GM19035 (cell line): ENCODE measurements at regions not wholly inside any gene's neighbourhood (a gene's known extent, or its start where the extent isn't known, plus 50 kb on each side); places are given as distances from the start of the nearest gene placed in this dataset.

ENCODE experiments used
- ATAC-seq: cut with Tn5 transposase; IDR thresholded peaks from one replicate; pipeline ENCODE4 v1.9.1; 2021; ENCODE audit not compliant: unreplicated experiment

DNA sequence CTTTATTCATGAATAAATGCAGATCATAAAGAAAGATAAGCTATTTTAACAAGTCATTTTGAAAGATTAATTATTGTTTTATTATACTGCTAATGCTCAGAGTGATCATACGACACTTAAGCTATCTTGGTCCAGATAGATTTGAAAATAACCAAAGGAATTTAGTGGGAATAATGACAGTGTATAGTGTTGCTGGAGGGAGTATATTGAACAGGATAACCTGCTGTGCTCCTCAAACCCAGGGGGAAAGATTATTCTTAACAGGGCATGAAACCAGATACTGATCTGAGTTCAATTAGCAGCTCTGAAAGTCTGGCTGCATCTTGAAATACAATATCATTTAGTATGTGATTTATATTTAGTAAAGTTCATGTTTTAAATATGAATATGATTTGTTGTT lies 216.3 kb upstream of the ITGA4 start:
- ATAC-seq: no peak

DNA sequence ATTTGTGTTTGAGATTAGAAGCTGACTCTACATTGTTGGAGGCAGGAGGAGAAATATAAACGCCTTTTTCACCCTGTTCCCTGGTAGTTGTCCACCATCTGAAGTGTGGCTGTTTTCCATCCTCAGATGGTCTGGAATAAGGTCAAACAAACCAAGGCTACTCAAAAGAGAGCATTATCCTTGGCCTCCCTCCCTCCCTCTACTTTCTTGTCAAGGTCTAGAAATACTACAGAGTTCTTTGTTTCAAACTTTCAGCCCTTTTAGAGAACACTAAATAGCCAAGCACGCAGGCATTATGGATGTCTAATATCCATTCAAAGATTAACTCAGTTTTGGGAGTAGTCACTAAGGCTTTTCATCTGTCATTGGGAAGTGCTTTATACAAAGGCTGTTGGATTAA lies 215.8 kb upstream of the ITGA4 start:
- ATAC-seq: no peak

DNA sequence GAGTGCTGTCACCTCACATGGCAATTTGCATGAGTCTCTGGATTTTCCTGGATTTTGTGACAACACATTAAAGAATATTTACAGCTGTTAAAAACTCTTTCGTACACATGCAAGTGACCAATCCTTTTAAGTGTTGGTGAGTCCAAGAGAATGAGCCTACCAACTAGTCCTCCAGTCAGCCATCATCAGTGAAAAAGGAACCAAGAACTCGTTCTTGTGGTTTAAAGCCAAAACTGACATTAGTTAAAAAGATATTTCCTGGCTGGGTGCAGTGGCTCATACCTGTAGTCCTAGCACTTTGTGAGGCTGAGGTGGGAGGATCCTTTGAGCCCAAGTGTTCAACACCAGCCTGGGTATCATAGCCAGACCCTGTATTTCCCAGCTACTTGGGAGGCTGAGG lies 215.4 kb upstream of the ITGA4 start:
- no peak for ATAC-seq

DNA sequence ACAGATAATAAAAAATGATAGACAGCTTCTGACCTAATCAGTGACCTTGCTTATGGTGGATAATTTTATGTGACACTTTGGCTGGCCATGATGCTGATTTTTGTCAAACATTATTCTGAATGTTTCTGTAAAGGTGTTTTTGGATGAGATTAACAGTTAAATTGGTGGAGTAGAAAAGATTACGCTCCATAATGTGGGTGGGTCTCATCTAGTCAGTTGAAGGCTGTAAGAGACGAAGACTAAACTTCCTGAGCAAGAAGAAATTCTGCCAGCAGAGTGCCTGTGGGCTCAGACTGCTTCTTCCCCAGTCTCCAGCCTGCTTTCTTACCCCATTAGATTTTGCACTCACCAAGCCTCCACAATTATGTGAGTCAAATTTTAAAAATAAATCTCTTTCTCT lies 214.9 kb upstream of the ITGA4 start:
- ATAC-seq: no peak

DNA sequence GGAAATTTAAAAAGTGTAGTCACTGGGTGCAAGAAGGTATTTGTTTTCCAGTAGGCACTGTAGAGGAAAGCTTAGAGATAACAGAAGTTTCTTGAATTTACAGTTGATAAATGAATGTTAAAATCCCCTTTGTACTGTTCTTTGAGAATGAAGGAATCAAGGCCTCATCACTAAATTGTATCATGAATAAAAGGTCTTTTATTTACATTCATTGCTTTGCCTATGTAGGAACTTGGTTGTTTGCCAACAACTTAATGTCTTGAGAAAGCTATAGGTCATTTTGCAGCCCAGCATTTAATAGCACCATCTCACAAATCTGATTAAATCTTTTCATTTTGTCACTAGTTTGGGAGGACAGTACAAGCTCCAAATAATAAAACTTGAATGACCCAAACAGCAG lies 213.9 kb upstream of the ITGA4 start:
- no peak for ATAC-seq

DNA sequence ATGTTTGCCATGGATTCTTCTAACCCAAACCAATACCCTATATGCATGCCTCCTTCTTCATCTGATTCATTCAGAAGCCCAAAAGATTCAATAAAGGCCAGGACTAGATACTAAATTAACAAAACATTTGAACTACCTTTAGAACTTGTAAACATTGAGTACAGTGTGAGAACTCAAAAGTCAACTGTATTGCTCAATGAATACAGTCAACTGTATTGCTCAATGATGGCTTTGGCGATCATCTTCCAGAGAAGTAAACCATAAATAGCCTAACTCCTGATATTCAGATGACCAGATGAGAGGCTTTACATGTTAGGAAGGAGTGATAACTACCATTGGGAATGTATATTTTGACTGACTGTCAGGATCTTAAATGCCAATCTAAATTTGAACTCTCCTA lies 206.5 kb upstream of the ITGA4 start:
- no peak for ATAC-seq

DNA sequence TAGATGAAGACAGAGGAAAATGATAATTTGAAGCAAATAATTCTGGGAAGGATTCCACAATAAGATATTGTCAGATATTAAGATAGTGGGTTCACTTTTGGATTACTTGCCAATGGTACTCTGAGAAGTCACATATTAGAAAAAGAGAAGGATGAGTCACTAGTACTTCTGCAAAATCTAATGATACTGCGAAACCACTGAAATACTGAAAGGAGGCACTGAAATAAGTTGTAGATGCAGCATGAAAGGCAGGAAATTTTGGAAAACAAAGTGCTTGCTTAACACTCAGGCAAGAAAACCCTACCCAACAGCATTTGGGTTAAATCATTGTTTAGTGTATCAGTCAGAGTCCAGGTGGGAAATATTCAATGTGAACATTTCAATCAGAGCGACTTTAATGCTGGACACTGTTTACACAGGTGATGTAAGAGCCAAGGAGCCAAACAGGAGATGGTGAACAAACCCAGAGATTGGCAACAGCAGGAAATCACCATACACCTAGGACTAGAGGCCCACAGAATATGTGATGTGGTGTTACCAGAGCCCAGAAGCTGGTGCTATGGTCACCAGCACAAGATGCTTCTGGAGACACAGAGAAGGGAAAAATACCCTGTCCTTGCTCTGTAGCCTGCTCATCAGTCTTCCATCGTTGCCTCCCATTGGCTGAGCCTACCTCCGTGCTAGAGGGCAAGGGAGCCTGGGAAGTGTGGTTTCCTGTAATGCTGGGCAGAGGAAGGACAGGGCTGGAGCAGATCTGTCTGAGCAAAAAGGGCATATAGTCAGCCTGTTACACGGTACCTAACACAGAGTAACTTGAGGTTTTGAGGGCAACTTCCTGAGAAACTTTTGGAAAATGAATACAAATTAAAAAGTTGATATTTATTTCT lies 204.7 kb upstream of the ITGA4 start:
- no peak for ATAC-seq

DNA sequence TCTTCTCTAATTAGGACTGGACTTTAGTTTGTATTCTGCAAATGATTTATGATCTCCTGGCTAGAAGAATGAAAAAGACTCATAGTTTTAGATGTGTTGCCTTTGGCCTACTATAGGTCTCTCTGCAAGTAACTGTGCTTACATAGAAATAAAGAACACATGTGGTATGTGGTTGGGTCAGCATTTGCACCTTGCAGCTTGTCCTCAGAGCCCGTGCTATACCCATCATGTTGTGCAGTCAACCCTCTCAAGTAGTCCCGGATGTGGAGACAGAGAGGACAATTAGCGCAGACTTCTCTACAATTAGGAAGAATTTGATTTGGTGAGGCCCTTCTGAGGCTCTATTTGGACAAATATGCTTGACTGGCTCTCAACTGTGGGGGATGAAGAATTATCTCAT lies 203.7 kb upstream of the ITGA4 start:
- no peak for ATAC-seq

DNA sequence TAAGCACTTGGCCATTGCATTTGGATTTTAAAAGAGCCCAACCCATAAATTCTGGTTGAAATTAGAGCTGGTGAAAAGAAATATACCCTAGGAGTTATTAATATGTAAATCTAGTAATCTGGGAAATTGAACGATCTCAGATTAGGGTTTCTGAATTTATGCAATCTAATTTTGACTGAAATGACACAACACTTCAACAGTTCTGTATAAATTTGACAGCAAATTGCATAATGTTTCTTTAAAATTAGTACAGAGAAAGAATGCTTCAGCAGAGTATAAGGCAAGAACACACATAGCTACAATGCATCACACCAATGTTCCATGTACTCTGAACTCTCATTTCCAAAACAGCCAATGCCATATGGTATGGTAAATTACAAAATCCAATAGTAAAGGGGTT lies 201.5 kb upstream of the ITGA4 start:
- no peak for ATAC-seq

DNA sequence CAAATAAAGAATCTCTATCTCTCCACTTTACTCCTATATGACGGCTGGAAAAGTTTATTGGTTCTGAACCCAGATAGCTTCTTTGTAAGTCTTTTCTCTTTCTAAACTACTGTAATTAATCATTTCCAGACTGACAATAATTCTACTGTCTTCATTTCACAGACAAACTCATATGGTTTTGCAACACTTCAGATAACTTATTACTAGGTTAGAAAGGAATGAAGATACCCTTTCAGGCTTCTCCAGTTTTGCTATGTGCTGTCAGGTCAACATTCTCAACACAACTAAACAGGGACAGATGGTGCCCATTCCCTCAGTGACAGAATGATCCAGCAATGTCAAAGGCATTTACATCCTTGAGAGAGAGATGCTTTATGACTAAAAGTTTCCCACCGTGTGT lies 198.5 kb upstream of the ITGA4 start:
- no peak for ATAC-seq

DNA sequence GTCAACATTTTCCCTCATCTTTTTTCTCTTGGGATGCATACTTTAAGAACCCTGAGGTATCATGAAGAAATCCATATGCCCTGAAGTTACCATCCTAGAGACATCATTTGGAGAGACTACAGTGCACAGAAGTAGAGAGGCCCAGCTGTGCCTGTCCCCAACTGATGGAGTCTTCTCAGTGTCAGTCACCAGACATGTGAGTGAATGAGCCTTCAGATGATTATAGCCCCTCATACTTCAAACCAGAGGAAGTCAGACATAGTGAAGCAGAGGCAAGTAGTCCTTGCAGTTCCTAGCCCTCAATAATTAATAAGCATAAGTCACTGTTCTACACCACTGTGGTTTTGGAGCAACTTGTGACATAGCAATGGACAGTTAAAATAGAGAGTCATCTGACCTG lies 194.4 kb upstream of the ITGA4 start:
- ATAC-seq: no peak

DNA sequence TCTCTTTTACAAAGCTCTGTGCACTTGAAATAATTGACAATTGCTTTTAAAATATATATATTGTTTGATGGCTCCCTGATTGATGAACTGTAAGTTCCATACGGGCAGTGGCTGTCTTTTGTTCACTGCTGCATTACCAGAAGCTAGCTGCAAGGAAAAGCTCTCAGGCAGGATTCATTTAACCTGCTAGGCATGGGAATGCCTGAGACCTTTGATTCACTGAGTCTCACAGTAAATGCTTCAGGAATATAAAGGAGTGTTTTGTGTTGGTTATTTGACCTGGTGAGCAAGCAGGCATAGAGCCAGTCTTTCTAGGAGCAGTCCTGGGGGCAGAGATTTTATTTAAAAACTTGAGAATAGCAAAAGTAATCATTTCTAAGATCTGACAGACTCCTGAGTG lies 193.2 kb upstream of the ITGA4 start:
- no peak for ATAC-seq

DNA sequence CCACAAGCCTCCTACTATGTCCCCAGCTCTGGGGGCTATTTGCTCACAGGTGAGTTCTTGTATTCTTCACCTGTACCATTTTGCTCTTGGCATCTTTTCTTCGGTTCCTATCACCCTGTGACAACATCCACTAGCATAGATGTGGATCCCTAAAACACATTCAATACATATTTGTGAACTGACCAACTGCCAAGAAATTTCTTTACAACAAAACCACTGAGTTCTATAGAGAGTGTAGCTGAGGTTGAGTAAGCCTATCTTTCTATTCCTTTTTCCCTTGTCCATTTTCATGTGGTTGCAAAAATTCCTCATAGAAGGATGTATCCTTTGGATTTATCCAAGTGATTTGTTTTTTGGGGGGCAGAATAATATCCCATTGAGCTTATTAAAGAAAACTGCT lies 192.7 kb upstream of the ITGA4 start:
- ATAC-seq: no peak

DNA sequence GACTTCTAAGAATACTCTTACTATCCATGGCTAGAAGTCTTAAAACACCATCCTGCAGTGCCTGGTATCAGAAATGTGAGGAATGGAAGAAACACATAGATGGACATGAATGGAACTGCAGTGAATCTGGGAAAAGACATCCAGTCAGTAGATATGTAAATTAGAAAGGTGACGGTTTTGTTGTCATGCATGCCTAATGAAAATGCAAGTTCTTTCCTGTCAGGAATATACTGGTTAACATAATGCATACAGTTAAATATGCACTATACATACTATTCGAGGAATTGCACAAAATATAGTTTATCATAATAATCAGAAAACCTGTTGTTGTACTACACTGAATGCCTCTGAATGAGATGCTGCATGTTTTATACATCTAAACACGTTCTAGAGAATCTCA lies 190.6 kb upstream of the ITGA4 start:
- no peak for ATAC-seq

DNA sequence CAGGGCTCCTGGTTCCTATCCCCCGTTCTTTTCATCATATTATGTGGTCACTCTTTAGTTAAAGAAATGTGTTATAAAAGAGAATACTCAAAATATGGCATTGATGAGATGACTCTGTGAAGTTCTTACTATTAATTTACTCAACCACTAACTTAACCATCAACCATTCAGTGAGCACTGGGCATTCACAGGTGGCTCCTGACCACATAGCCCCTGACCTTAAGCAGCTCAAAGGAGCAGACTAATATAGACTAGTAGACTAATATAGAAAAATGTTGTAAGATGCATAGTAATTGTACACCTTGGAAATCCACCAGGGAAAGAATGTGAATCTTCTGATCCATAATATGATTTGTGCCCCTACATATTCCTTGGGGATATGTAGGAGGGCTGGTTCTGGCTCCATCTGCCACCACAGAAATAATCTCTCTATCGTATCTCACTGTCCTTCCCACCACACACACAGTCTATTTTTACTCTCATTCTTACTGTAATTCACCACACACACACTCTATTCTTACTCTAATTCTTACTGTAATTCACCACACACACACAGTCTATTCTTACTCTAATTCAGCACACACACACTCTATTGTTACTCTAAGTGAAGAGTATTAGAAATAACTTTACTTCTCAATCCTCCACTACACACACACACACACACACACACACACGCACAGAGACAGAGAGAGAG lies 188.9 kb upstream of the ITGA4 start:
- peak; percentile 59 for ATAC-seq

DNA sequence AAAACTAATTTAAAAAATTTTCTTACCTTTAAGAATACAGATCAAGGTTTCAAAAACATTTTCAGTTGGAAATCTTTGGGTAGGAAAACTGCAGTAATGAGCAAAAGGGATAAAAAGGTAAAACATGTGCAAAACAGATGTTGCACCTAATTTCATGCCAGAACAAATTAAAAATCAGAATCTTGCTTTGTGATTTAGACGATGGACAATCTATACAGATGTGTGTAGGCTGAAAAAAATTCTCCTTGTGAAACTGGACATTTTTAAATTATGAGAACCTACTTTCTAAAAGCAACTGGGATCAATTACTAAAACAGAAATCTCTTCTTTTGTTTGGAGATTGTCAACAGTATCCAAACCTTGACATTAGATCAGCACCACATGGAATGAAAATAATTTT lies 183.2 kb upstream of the ITGA4 start:
- ATAC-seq: no peak

DNA sequence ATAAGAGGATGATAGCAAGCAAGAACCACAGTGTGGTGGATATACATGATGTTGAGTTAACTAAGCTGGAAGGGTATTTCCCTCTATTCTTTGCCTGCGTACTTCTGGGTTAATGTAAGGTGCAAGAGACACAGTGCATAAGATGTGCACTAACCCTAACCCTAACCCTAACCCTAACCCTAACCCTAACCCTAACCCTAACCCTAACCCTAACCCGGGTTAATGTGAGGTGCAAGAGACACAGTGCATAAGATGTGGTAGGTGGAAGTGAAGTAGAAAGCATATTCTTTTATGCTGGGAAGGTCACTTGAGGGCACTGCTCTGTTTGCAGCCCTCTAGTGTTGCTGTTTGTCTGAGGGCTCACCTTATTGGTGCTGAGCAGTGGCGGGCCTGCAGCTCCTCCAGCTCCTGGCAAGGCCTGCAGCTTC lies 181.5 kb upstream of the ITGA4 start:
- peak; percentile 55 for ATAC-seq

DNA sequence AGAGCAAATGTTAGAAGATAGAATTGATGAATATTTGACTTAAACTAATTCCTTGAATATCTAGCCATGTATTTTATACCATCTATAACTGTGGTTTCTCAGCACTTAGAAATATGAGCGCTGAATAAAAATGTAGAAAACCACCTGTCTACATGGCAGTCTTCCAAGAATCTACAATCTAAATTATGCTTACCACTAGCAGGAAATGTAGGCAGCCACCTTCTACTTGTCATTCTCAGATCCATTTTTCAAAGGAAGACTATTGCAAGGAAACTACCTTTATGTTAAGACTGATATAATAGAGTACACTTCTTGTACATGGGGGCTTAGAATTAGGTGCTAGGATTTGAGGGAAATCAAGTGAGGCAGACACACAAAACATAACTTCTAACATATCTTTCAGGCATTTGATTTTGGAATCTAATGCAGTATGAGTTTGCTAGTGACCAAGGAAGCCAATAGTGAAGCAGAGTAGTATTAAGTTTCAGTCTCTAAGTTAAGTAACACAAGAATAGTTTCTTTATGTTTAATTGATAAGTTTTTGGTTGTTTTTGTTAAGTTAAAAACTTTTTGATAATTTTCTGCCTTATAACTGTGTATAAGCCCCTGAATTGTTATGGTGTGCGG lies 175.9 kb upstream of the ITGA4 start:
- no peak for ATAC-seq

DNA sequence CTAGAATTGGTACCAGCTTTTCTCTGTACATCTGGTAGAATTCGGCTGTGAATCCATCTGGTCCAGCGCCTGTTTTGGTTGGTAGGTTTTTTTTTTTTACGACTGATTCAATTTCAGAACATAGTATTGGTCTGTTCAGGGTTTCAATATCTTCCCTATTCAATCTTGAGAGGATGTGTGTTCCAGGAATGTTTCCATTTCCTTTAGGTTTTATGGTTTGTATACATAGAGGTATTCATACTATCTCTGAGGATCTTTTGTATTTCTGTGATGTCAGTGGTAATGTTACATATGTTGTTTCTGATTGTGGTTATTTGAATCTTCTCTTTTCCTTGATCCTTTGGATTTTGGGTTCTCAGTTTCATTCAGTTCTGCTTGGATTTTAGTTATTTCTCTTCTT lies 172.1 kb upstream of the ITGA4 start:
- no peak for ATAC-seq

DNA sequence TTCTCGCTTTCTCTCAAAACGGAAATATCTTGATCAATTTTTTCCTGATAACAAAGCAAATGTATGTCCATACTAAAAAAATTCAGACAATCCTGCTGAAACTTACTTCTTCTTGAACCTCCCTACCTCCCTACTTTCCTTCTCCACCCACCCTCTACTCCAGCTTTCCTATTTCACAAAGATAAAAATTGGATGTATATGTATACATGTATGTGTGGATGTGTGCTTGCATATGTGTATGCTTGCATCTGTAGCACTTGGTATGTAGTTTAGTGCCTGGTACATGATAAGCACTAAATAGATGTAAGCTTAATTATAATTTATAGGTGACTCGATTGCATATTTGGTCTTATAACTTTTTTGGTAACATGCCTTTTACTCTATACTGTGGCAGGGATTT lies 167.5 kb upstream of the ITGA4 start:
- no peak for ATAC-seq

DNA sequence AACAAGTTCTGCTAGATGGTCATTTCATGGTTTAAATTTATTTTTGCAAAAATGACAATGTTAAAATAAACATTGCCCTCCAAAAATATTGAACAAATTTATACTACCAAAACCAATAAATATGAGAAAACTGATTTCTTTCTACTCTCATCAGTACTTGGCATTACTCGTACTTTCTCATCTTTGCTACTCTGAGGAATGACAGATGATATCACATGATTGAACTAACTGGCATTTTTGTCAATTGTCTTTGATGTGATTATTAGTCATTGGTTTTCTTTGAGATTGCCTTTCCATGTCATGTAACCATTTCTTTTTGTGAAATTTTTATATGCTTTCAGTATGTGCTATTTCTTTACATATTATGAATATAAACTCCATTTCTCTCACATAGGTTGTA lies 167.0 kb upstream of the ITGA4 start:
- ATAC-seq: no peak

DNA sequence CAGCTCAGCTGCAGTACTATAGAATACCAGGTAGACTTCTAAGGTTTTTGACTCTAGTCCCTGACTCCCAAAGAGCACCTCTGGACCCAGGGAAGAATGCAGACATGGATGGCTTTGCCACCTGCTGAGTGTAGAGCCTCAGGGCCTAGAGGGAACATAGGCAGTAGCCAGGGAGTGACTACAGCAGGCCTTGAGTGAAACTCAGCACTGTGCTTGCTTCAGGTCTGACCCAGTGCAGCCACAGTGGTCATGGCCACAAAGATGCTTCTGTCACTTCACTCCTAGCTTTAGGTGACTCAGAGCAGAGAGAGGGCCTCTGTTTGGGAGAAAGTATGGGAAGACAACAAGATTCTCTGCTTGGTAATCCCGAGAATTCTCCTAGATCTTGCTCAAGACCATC lies 162.2 kb upstream of the ITGA4 start:
- ATAC-seq: no peak
